HL-60 (cell line): ENCODE measurements at regions not wholly inside any gene's neighbourhood (a gene's known extent, or its start where the extent isn't known, plus 50 kb on each side); places are given as distances from the start of the nearest gene placed in this dataset.

Source experiments
- POLR2AphosphoS5 ChIP-seq: IDR thresholded peaks from 2 replicates; pipeline ENCODE4 v1.6.1; 2012; ENCODE audit warnings: low read depth
- TF ChIP-seq, protein P1 (sequence below): IDR thresholded peaks from one replicate; pipeline ENCODE4 v1.5.1; 2011; ENCODE audit warnings: low read length, control low read depth, inconsistent platforms; ENCODE audit not compliant: insufficient read depth
- TF ChIP-seq, protein P2 (sequence below): IDR thresholded peaks from 2 replicates; pipeline ENCODE4 v1.6.1; 2012; ENCODE audit warnings: low read depth; ENCODE audit not compliant: insufficient replicate concordance

DNA sequence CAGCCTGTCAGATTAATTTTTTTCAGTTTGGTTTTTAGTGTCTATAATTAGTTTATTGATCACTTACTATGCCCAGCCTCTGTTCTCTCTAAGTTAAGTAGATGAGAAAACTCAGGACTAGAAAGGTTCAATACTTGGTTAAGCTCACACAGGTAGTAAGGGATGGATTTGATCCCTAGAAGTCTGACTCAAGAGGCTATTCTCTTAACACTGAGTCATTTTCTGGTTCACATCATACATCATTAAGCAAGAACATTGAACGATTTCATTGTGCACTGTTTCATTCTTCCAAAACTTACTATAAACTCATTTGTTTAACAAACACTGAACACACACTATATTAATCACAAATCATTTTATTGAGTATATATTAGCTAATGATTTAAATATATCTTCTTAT lies 54.1 kb upstream of the SLC38A11 start:
- TF ChIP-seq, protein P1, sequence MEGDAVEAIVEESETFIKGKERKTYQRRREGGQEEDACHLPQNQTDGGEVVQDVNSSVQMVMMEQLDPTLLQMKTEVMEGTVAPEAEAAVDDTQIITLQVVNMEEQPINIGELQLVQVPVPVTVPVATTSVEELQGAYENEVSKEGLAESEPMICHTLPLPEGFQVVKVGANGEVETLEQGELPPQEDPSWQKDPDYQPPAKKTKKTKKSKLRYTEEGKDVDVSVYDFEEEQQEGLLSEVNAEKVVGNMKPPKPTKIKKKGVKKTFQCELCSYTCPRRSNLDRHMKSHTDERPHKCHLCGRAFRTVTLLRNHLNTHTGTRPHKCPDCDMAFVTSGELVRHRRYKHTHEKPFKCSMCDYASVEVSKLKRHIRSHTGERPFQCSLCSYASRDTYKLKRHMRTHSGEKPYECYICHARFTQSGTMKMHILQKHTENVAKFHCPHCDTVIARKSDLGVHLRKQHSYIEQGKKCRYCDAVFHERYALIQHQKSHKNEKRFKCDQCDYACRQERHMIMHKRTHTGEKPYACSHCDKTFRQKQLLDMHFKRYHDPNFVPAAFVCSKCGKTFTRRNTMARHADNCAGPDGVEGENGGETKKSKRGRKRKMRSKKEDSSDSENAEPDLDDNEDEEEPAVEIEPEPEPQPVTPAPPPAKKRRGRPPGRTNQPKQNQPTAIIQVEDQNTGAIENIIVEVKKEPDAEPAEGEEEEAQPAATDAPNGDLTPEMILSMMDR: no peak
- TF ChIP-seq, protein P2, sequence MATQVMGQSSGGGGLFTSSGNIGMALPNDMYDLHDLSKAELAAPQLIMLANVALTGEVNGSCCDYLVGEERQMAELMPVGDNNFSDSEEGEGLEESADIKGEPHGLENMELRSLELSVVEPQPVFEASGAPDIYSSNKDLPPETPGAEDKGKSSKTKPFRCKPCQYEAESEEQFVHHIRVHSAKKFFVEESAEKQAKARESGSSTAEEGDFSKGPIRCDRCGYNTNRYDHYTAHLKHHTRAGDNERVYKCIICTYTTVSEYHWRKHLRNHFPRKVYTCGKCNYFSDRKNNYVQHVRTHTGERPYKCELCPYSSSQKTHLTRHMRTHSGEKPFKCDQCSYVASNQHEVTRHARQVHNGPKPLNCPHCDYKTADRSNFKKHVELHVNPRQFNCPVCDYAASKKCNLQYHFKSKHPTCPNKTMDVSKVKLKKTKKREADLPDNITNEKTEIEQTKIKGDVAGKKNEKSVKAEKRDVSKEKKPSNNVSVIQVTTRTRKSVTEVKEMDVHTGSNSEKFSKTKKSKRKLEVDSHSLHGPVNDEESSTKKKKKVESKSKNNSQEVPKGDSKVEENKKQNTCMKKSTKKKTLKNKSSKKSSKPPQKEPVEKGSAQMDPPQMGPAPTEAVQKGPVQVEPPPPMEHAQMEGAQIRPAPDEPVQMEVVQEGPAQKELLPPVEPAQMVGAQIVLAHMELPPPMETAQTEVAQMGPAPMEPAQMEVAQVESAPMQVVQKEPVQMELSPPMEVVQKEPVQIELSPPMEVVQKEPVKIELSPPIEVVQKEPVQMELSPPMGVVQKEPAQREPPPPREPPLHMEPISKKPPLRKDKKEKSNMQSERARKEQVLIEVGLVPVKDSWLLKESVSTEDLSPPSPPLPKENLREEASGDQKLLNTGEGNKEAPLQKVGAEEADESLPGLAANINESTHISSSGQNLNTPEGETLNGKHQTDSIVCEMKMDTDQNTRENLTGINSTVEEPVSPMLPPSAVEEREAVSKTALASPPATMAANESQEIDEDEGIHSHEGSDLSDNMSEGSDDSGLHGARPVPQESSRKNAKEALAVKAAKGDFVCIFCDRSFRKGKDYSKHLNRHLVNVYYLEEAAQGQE: no peak
- no peak for TF ChIP-seq POLR2AphosphoS5
